ENCODE measurements at regions not wholly inside any gene's neighbourhood (a gene's known extent, or its start where the extent isn't known, plus 50 kb on each side); places are given as distances from the start of the nearest gene placed in this dataset.
"Not testable (repeated sequence)": the region's sequence is repeated elsewhere in the genome, so short reads cannot be mapped to it uniquely, and the experiment has no call there.

- no peak for DNase-seq
These were observed 281.1 kb downstream of the NKX6-1 start for GRCh38 chr4:84218031-84218430.

GRCh38 chr4:84215217-84215616, 283.9 kb downstream of the NKX6-1 start:
- no peak for DNase-seq

GRCh38 chr4:84206226-84206625, 292.9 kb downstream of the NKX6-1 start:
- not testable (repeated sequence) for DNase-seq

GRCh38 chr4:84189144-84189543, 309.9 kb downstream of the NKX6-1 start:
- DNase-seq = no peak

- DNase-seq = no peak
These were observed 319.7 kb downstream of the NKX6-1 start for GRCh38 chr4:84179409-84179808.

- no peak for DNase-seq
These were observed 321.1 kb downstream of the NKX6-1 start for GRCh38 chr4:84177831-84178542.

- no peak for DNase-seq
These were observed 323.1 kb downstream of the NKX6-1 start for GRCh38 chr4:84176016-84176415.

GRCh38 chr4:84171871-84172270, 327.2 kb downstream of the NKX6-1 start:
- DNase-seq = no peak

GRCh38 chr4:84167564-84167963, 331.5 kb downstream of the NKX6-1 start:
- DNase-seq = no peak

- DNase-seq = no peak
These were observed 332.0 kb downstream of the NKX6-1 start for GRCh38 chr4:84167093-84167492.

- DNase-seq = no peak
These were observed 332.6 kb downstream of the NKX6-1 start for GRCh38 chr4:84166486-84166885.

- DNase-seq = no peak
These were observed 334.9 kb downstream of the NKX6-1 start for GRCh38 chr4:84164201-84164600.

GRCh38 chr4:84159762-84160161, 339.3 kb downstream of the NKX6-1 start:
- no peak for DNase-seq

GRCh38 chr4:84158670-84159069, 340.4 kb downstream of the NKX6-1 start:
- DNase-seq = no peak

- DNase-seq = no peak
These were observed 347.5 kb downstream of the NKX6-1 start for GRCh38 chr4:84151574-84151973.

GRCh38 chr4:84150177-84150576, 348.9 kb downstream of the NKX6-1 start:
- DNase-seq = no peak

GRCh38 chr4:84147831-84148230, 351.3 kb downstream of the NKX6-1 start:
- DNase-seq = no peak

GRCh38 chr4:84146300-84146959, 352.7 kb downstream of the NKX6-1 start:
- no peak for DNase-seq

- DNase-seq = no peak
These were observed 353.9 kb downstream of the NKX6-1 start for GRCh38 chr4:84145176-84145575.

- not testable (repeated sequence) for DNase-seq
These were observed 372.2 kb downstream of the NKX6-1 start for GRCh38 chr4:84126911-84127310.

- DNase-seq = no peak
These were observed 372.9 kb downstream of the NKX6-1 start for GRCh38 chr4:84126061-84126787.

- DNase-seq = no peak
These were observed 389.1 kb downstream of the NKX6-1 start for GRCh38 chr4:84110040-84110439.

- DNase-seq = not testable (repeated sequence)
These were observed 397.2 kb downstream of the NKX6-1 start for GRCh38 chr4:84101653-84102625.
